ENCODE measurements at regions not wholly inside any gene's neighbourhood (a gene's known extent, or its start where the extent isn't known, plus 50 kb on each side); places are given as distances from the start of the nearest gene placed in this dataset.

DNA sequence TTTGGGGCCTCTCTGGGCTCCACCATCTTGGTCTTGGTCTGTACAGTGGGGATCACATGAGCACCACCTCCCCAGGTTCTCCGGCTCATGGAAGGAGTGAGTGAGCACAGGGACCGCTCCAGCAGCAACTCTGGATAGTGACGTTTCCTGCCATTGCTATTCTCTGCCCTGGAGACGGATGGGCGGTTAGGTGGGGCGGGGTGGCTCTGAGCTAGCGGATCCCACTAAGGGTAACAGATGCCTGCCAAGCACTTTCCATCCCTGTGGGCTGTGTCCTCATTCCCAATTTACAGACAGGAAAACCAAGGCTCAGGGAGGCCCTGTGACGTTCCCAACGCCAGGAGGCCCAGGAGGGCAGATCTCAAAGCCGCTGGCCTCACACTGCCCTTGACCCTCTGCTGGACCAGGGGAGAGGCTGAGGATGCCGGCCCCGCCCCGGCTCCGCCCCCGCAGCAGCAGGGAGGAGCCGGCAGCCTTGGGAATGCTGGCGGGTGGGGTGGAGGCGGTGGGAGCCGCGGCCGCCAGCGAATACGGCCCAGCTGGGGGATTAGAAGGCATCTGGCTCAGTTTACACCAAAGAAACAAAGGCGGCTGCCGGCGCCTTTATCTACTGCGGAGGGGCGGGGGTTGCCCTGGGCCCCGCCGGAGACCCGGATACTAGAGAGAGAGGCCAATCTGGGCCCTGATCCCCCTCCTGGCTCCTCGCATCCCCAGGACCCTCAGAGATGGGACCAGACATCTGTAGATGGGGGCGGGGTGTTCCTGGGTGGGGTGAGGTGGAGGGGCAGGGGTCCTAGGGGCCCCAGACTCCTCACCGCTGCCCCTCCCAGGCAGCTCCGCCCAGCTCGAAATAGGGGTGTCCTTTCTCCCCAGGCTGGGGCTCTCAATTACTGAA lies 122.3 kb upstream of the CIBAR2 start:
- Histone ChIP-seq H3K27ac (peak overlapping the region; percentile 29 to 73), H3K27me3 (no peaks in the 10 kb centered on the region), H3K4me1 (peaks cover 60% of the 10 kb centered on the region), H3K9me3 (no peaks in the 10 kb centered on the region), H3K36me3 (ENCODE audit: low read depth, missing control alignments) (no peaks in the 10 kb centered on the region), H3K4me3 (peak overlapping the region in 1 of 2 donors; percentile 39)
- intact Hi-C loops (cut with DNase I; ENCODE audit: low total_unique reads), result no loop called here
- 8 to 20% methylated on average over 25 to 36 of the region's 36 CpGs for WGBS, 2 donors
- peak in 2 of 3 experiments; percentile 5 to 8 for TF ChIP-seq CTCF (IDR thresholded peaks at IDR 0.05)
- no peak for TF ChIP-seq POLR2A (IDR thresholded peaks at IDR 0.05)
- DNase-seq, result peak; percentile 86

DNA sequence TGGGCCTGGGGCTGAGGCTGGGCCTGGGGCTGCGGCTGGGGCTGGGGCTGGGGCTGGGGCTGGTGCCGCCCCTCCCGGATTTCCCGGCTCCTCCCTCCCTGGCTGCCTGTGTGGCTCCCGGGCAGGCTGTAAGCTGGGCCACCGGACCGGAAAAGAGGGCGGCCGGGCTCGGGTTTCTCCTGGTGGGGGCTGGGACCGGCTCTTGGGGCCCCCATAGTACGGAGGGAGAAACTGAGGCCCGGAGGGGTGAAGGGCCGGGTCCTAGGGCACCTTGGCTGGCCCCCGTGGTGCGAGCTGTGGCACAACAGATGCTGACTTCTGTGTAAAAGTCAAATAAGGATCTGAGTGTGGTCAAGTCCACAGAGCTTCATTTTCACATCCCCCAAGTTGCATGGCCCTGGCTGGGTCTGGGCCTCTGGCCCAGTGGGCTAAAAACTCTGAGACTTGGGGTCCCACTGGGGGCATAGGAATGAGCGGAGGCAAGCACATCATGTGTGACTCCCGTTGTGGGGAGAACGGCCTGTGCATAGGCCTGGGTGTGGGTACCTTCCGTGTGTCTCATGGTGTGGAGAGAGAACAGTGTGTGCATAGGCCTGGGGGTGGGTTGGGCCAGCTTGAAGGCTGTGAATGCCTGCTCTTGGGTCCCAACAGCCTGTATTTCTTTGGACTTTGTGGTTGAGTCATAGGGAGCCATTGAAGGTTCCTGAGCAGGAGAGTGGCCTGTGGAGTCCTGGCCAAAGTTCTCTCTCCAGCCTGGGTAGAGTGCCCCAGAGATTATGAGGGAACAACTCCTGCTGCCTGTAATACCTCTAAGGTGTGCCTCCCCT lies 123.9 kb upstream of the CIBAR2 start:
- Histone ChIP-seq H3K36me3 (ENCODE audit: low read depth, missing control alignments) (no peaks in the 10 kb centered on the region), H3K4me3 (peak overlapping the region; percentile 19 to 39), H3K27ac (peak overlapping the region in 1 of 2 donors; percentile 73), H3K4me1 (peaks cover 60% of the 10 kb centered on the region), H3K9me3 (no peaks in the 10 kb centered on the region), H3K27me3 (no peaks in the 10 kb centered on the region)
- 16 to 47% methylated on average over 3 to 20 of the region's 20 CpGs for WGBS, 2 donors
- TF ChIP-seq CTCF (IDR thresholded peaks at IDR 0.05), result no peak
- TF ChIP-seq POLR2A (IDR thresholded peaks at IDR 0.05), result no peak
- intact Hi-C loops (cut with DNase I; ENCODE audit: low total_unique reads), result no loop called here
- DNase-seq, result peak; percentile 50

GRCh38 chr16:85236818-85237150 lies 124.5 kb upstream of the CIBAR2 start:
- Histone ChIP-seq H3K27me3 (no peaks in the 10 kb centered on the region), H3K9me3 (no peaks in the 10 kb centered on the region), H3K27ac (no peak overlapping the region), H3K4me1 (peaks cover 55% of the 10 kb centered on the region), H3K4me3 (no peak overlapping the region), H3K36me3 (ENCODE audit: low read depth, missing control alignments) (no peaks in the 10 kb centered on the region)
- no peak for TF ChIP-seq CTCF (IDR thresholded peaks at IDR 0.05)
- no peak for TF ChIP-seq POLR2A (IDR thresholded peaks at IDR 0.05)
- intact Hi-C loops (cut with DNase I; ENCODE audit: low total_unique reads), result no loop called here
- WGBS, 2 donors, result 78 to 80% methylated on average over 5 of the region's 5 CpGs
- no peak for DNase-seq

DNA sequence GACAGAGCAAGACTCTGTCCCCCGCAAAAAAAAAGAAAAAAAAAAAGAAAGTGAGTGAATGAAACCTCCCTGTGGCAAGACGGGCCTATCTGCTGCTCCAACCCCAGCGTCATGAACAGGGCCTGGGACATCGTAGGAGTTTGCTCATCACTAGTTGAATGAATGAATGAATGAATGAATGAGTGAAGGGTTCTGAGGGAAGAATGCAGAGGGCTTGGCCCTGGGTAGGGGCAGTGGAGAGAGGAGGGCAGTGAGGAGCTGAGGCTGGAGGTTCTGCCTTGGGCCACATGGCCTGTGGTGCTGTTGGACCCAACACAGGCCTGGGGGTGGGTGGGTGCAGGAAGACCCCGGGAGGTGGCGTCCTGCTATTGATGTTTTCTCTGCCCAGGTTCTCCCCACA lies 125.5 kb upstream of the CIBAR2 start:
- DNase-seq, result no peak
- Histone ChIP-seq H3K27me3 (no peaks in the 10 kb centered on the region), H3K36me3 (ENCODE audit: low read depth, missing control alignments) (no peaks in the 10 kb centered on the region), H3K4me3 (no peak overlapping the region), H3K9me3 (no peaks in the 10 kb centered on the region), H3K27ac (no peak overlapping the region), H3K4me1 (peaks cover 45% of the 10 kb centered on the region)
- 61% methylated on average over 6 of the region's 6 CpGs for WGBS, 2 donors
- intact Hi-C loops (cut with DNase I; ENCODE audit: low total_unique reads), result no loop called here
- no peak for TF ChIP-seq POLR2A (IDR thresholded peaks at IDR 0.05)
- no peak for TF ChIP-seq CTCF (IDR thresholded peaks at IDR 0.05)
